Nephron (organoid): ENCODE measurements at regions not wholly inside any gene's neighbourhood (a gene's known extent, or its start where the extent isn't known, plus 50 kb on each side); places are given as distances from the start of the nearest gene placed in this dataset.
"Not testable (repeated sequence)": the region's sequence is repeated elsewhere in the genome, so short reads cannot be mapped to it uniquely, and the experiment has no call there.

ENCODE experiments used
- H3K27ac Mint-ChIP-seq, 3 experiments: 2 replicates each; pipeline ENCODE4 v1.8.0; 2020; ENCODE audit warnings: mixed read lengths in 3 of 3, mild to moderate bottlenecking in 2 of 3, moderate library complexity in 1 of 3
- H3K27me3 Mint-ChIP-seq: 2 replicates; pipeline ENCODE4 v1.8.0; 2021; ENCODE audit warnings: low read depth, mild to moderate bottlenecking, moderate library complexity, mixed read lengths
- H3K36me3 Mint-ChIP-seq: 2 replicates; pipeline ENCODE4 v1.8.0; 2020; ENCODE audit warnings: low read depth, mixed read lengths
- H3K4me1 Mint-ChIP-seq: 2 replicates; pipeline ENCODE4 v1.8.0; 2020; ENCODE audit warnings: mixed read lengths
- H3K4me3 Mint-ChIP-seq, 3 experiments: 2 replicates each; pipeline ENCODE4 v1.8.0; 2020; ENCODE audit warnings: mild to moderate bottlenecking in 3 of 3, mixed read lengths in 3 of 3, moderate library complexity in 2 of 3
- H3K9me3 Mint-ChIP-seq: 2 replicates; pipeline ENCODE4 v1.8.0; 2020; ENCODE audit warnings: mixed read lengths
- CTCF ChIP-seq, 3 experiments: fragments of 200-600 bp; sonication (generic); IDR thresholded peaks; one replicate each; pipeline ENCODE4 v1.5.0; 2021; ENCODE audit warnings: antibody characterized with exemption in 3 of 3; ENCODE audit not compliant: unreplicated experiment in 3 of 3

- no peaks in the 10 kb centered on the region for H3K36me3 Mint-ChIP-seq
- TF ChIP-seq CTCF (IDR thresholded peaks at IDR 0.05; ENCODE audit: unreplicated experiment in 3 of 3), result no peak
- H3K9me3 Mint-ChIP-seq, result no peaks in the 10 kb centered on the region
- H3K27me3 Mint-ChIP-seq, result no peaks in the 10 kb centered on the region
- no peak overlapping the region for H3K4me3 Mint-ChIP-seq
- no peak overlapping the region for H3K27ac Mint-ChIP-seq
- no peaks in the 10 kb centered on the region for H3K4me1 Mint-ChIP-seq
These were observed 308.0 kb upstream of the ATXN7L3B start for GRCh38 chr12:74229671-74230070.

GRCh38 chr12:74235342-74235741 lies 302.3 kb upstream of the ATXN7L3B start:
- H3K9me3 Mint-ChIP-seq, result peaks cover 14% of the 10 kb centered on the region
- no peak overlapping the region for H3K4me3 Mint-ChIP-seq
- no peak overlapping the region for H3K27ac Mint-ChIP-seq
- no peak for TF ChIP-seq CTCF (IDR thresholded peaks at IDR 0.05; ENCODE audit: unreplicated experiment in 3 of 3)
- H3K36me3 Mint-ChIP-seq, result no peaks in the 10 kb centered on the region
- no peaks in the 10 kb centered on the region for H3K4me1 Mint-ChIP-seq
- H3K27me3 Mint-ChIP-seq, result peaks cover 4% of the 10 kb centered on the region

GRCh38 chr12:74241341-74241740 lies 296.3 kb upstream of the ATXN7L3B start:
- H3K4me3 Mint-ChIP-seq, result no peak overlapping the region
- no peaks in the 10 kb centered on the region for H3K36me3 Mint-ChIP-seq
- no peaks in the 10 kb centered on the region for H3K27me3 Mint-ChIP-seq
- H3K4me1 Mint-ChIP-seq, result no peaks in the 10 kb centered on the region
- no peak overlapping the region for H3K27ac Mint-ChIP-seq
- TF ChIP-seq CTCF (IDR thresholded peaks at IDR 0.05; ENCODE audit: unreplicated experiment in 3 of 3), result no peak
- peaks cover 21% of the 10 kb centered on the region for H3K9me3 Mint-ChIP-seq

- Mint-ChIP-seq H3K4me3 (no peak overlapping the region), H3K36me3 (no peaks in the 10 kb centered on the region), H3K27me3 (no peaks in the 10 kb centered on the region), H3K27ac (no peak overlapping the region), H3K4me1 (no peaks in the 10 kb centered on the region), H3K9me3 (peaks cover 23% of the 10 kb centered on the region)
- TF ChIP-seq CTCF (IDR thresholded peaks at IDR 0.05; ENCODE audit: unreplicated experiment in 3 of 3), result no peak
These were observed 295.5 kb upstream of the ATXN7L3B start for GRCh38 chr12:74242088-74242487.

GRCh38 chr12:74245458-74245857 lies 292.2 kb upstream of the ATXN7L3B start:
- H3K36me3 Mint-ChIP-seq, result no peaks in the 10 kb centered on the region
- no peak overlapping the region for H3K4me3 Mint-ChIP-seq
- no peaks in the 10 kb centered on the region for H3K4me1 Mint-ChIP-seq
- H3K27me3 Mint-ChIP-seq, result no peaks in the 10 kb centered on the region
- TF ChIP-seq CTCF (IDR thresholded peaks at IDR 0.05; ENCODE audit: unreplicated experiment in 3 of 3), result no peak
- H3K9me3 Mint-ChIP-seq, result peaks cover 9% of the 10 kb centered on the region
- no peak overlapping the region for H3K27ac Mint-ChIP-seq

GRCh38 chr12:74250891-74251290 lies 286.7 kb upstream of the ATXN7L3B start:
- TF ChIP-seq CTCF (IDR thresholded peaks at IDR 0.05; ENCODE audit: unreplicated experiment in 3 of 3), result no peak
- Mint-ChIP-seq H3K27me3 (no peaks in the 10 kb centered on the region), H3K27ac (no peak overlapping the region)

GRCh38 chr12:74253826-74254225 lies 283.8 kb upstream of the ATXN7L3B start:
- not testable (repeated sequence) for H3K36me3 Mint-ChIP-seq, H3K4me1 Mint-ChIP-seq, H3K9me3 Mint-ChIP-seq, H3K4me3 Mint-ChIP-seq, H3K27ac Mint-ChIP-seq, H3K27me3 Mint-ChIP-seq

More at GRCh38 chr12:74250891-74251290, 286.7 kb upstream of the ATXN7L3B start:
- Mint-ChIP-seq H3K4me3 (no peak overlapping the region), H3K36me3 (no peaks in the 10 kb centered on the region), H3K4me1 (no peaks in the 10 kb centered on the region), H3K9me3 (peaks cover 7% of the 10 kb centered on the region)
